Gastroesophageal sphincter (tissue), 4 donors: ENCODE measurements at regions not wholly inside any gene's neighbourhood (a gene's known extent, or its start where the extent isn't known, plus 50 kb on each side); places are given as distances from the start of the nearest gene placed in this dataset.

Experiments used
- ATAC-seq: fragments of 150-250 bp; one replicate; pipeline ENCODE4 v1.9.1; 2016; ENCODE audit warnings: mild to moderate bottlenecking, moderate library complexity
- H3K27ac ChIP-seq, 4 donors: fragments of 200-600 bp; sonication (generic) in 3 of 4; 1 replicate in 3 of 4; 2 replicates in 1 of 4; pipeline ENCODE4 v1.5.1; 2016 to 2019
- H3K27me3 ChIP-seq: fragments of 200-600 bp; sonication (generic); one replicate; pipeline ENCODE4 v1.5.1; 2019
- H3K36me3 ChIP-seq, 2 donors: fragments of 200-600 bp; sonication (generic); one replicate each; pipeline ENCODE4 v1.5.1; 2019; ENCODE audit warnings: control low read depth in 1 of 2
- H3K4me1 ChIP-seq, 3 donors: fragments of 200-600 bp; sonication (generic); 1 replicate in 2 of 3; 2 replicates in 1 of 3; pipeline ENCODE4 v1.5.1; 2016 to 2019; ENCODE audit warnings: control low read depth in 2 of 3
- H3K4me3 ChIP-seq, 2 donors: fragments of 200-600 bp; sonication (generic); one replicate each; pipeline ENCODE4 v1.5.1; 2019; ENCODE audit warnings: mild to moderate bottlenecking in 1 of 2, moderate library complexity in 1 of 2
- H3K9me3 ChIP-seq, 3 donors: fragments of 200-600 bp; sonication (generic); one replicate each; pipeline ENCODE4 v1.5.1; 2017 to 2019; ENCODE audit warnings: control low read depth in 2 of 3
- EP300 ChIP-seq: sonication (generic); formaldehyde crosslinking; IDR thresholded peaks from one replicate; pipeline ENCODE4 v1.6.1; 2017; ENCODE audit warnings: antibody characterized with exemption, mild to moderate bottlenecking
- POLR2A ChIP-seq, 2 donors: fragments of 450-650 bp; IDR thresholded peaks; one replicate each; pipeline ENCODE4 v1.6.1; 2017; ENCODE audit warnings: antibody characterized with exemption in 2 of 2, mild to moderate bottlenecking in 2 of 2, moderate library complexity in 1 of 2
- POLR2AphosphoS5 ChIP-seq: sonication (generic); formaldehyde crosslinking; IDR thresholded peaks from one replicate; pipeline ENCODE4 v1.6.1; 2017; ENCODE audit warnings: antibody characterized with exemption
- WGBS, 2 donors: methylation state at CpG; one replicate each; pipeline ENCODE4 v1.1.5; 2018; ENCODE audit warnings: low coverage in 1 of 2; 5-methylcytosine and 5-hydroxymethylcytosine counted together
- TF ChIP-seq, protein P1 (sequence below), 4 experiments: fragments of 200-600 bp in 2 of 4; fragments of 450-650 bp in 2 of 4; sonication (generic) in 1 of 4; IDR thresholded peaks; one replicate each; pipeline ENCODE4 v1.5.1; 2017 to 2019; ENCODE audit warnings: antibody characterized with exemption in 4 of 4, mild to moderate bottlenecking in 2 of 4, moderate library complexity in 2 of 4

DNA sequence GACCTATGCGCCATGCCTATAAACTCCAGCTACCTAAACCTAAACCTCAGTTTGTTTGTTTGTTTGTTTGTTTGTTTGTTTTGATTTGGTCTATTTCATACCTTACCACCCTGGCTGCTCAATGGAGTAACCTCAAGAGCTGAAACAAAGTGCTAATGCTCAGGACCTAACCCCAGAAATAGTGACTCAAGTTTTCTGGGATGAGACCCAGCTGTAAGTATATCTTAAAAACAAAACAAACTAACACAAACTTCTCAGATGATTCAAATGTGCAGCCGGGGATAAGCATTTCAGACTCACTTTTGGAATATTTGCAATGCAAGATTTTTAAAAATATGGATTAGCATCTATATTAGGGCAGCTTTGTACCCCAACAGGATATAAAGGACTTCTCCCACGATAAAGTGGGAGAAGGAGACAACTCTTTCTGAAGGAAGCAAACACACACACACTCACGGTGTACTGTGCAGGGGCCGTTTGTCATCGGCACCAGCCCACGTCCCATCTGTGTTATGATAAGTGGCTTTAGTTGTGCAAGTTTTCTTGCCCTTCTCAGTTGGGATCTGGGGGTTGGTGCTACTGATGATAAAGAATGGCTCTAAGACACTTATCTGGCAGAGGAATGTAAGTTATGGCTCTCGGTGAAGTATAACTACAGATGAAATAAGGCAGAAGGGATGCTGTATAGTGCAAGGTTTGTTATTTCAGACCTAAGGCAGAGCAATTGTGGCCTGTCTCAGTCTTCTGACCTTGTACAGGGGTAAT lies 516.7 kb upstream of the TMEM132C start:
- TF ChIP-seq POLR2AphosphoS5 = no peak
- no peak for TF ChIP-seq EP300
- TF ChIP-seq, protein P1, sequence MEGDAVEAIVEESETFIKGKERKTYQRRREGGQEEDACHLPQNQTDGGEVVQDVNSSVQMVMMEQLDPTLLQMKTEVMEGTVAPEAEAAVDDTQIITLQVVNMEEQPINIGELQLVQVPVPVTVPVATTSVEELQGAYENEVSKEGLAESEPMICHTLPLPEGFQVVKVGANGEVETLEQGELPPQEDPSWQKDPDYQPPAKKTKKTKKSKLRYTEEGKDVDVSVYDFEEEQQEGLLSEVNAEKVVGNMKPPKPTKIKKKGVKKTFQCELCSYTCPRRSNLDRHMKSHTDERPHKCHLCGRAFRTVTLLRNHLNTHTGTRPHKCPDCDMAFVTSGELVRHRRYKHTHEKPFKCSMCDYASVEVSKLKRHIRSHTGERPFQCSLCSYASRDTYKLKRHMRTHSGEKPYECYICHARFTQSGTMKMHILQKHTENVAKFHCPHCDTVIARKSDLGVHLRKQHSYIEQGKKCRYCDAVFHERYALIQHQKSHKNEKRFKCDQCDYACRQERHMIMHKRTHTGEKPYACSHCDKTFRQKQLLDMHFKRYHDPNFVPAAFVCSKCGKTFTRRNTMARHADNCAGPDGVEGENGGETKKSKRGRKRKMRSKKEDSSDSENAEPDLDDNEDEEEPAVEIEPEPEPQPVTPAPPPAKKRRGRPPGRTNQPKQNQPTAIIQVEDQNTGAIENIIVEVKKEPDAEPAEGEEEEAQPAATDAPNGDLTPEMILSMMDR (IDR thresholded peaks at IDR 0.05) = no peak
- no peak for TF ChIP-seq POLR2A (IDR thresholded peaks at IDR 0.05)
- H3K9me3 ChIP-seq = no peaks in the 10 kb centered on the region
- no peaks in the 10 kb centered on the region for H3K4me1 ChIP-seq
- no peak for ATAC-seq
- no peaks in the 10 kb centered on the region for H3K27me3 ChIP-seq
- no peak overlapping the region for H3K4me3 ChIP-seq
- H3K27ac ChIP-seq = no peak overlapping the region
- no peaks in the 10 kb centered on the region for H3K36me3 ChIP-seq
- 31 to 45% methylated on average over 5 to 6 of the region's 8 CpGs for WGBS, 2 donors

DNA sequence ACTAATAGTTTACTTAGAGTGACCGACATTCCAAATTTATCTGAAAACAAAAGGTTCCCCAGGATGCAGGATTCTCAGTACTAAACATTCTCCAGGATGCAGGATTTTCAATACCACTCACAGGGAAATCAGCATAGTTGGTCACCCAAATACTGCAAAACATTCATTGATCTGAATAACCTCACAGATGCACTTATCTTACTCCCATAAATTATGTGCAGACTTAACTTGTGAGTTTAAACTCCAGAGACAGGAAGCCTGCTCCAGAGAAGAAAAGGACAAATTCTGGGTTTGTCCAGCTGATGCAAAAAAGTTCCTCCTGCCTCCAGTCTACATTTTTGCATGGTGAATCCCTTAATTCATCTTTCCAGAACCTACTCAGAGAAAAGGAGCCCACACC lies 514.2 kb upstream of the TMEM132C start:
- H3K4me1 ChIP-seq = no peaks in the 10 kb centered on the region
- TF ChIP-seq, protein P1 (IDR thresholded peaks at IDR 0.05) = no peak
- TF ChIP-seq POLR2AphosphoS5 = no peak
- TF ChIP-seq EP300 = no peak
- TF ChIP-seq POLR2A (IDR thresholded peaks at IDR 0.05) = no peak
- H3K9me3 ChIP-seq = no peaks in the 10 kb centered on the region
- H3K27me3 ChIP-seq = no peaks in the 10 kb centered on the region
- ATAC-seq = no peak
- H3K36me3 ChIP-seq = no peaks in the 10 kb centered on the region
- H3K27ac ChIP-seq = no peak overlapping the region
- WGBS, 2 donors = 17 to 56% methylated on average over 1 of the region's 1 CpG
- H3K4me3 ChIP-seq = no peak overlapping the region

DNA sequence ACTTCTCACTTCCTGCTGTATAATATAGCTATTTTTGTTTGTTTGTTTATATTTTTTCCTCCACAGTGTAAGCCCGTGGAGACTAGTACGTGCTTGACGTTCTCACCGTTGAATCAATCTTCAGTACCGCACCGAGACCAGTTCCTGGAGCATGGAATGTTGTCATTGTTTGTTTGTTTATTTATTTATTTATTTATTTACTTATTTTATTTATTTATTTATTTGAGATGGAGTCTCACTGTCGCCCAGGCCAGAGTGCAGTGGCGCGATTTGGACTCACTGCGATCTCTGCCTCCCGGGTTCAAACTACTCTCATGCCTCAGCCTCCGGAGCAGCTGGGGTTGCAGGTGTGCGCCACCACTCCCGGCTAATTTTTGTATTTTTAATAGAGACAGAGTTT lies 506.6 kb upstream of the TMEM132C start:
- Histone ChIP-seq H3K36me3 (no peaks in the 10 kb centered on the region), H3K27ac (no peak overlapping the region), H3K9me3 (peaks cover 0 to 4% (median 0%) of the 10 kb centered on the region in 3 donors), H3K4me3 (no peak overlapping the region), H3K4me1 (no peaks in the 10 kb centered on the region), H3K27me3 (no peaks in the 10 kb centered on the region)
- 96% methylated on average over 6 to 14 of the region's 14 CpGs for WGBS, 2 donors
- TF ChIP-seq POLR2A (IDR thresholded peaks at IDR 0.05) (no peak), POLR2AphosphoS5 (no peak), EP300 (no peak)
- TF ChIP-seq, protein P1 (IDR thresholded peaks at IDR 0.05) = no peak
- no peak for ATAC-seq

DNA sequence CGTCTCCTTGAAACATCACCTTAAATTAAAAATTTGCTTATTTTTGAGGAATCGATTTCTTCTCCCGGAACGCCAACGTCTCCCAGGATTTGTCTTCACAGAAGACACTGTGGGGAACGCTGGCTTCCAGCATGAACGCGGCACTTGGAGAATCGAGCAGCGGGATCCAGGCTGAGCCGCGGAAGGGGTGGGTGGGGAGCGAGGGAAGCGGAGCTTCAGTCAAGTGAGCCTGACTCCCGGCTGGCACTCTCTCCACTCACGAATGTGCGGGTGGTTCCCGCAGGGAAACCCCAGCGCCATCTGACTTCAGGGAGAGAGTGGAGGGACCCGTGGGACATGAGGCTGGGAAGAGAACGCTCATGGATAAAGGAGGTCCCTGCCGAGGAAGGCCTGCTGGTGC lies 506.0 kb upstream of the TMEM132C start:
- 93 to 97% methylated on average over 5 to 7 of the region's 22 CpGs for WGBS, 2 donors

More for the DNA sequence above, 506.0 kb upstream of the TMEM132C start:
- no peaks in the 10 kb centered on the region for H3K4me1 ChIP-seq
- H3K9me3 ChIP-seq = peaks cover 0 to 4% (median 0%) of the 10 kb centered on the region in 3 donors
- no peak overlapping the region for H3K27ac ChIP-seq
- ATAC-seq = no peak
- TF ChIP-seq EP300 = no peak
- TF ChIP-seq, protein P1 (IDR thresholded peaks at IDR 0.05) = no peak
- TF ChIP-seq POLR2AphosphoS5 = no peak
- TF ChIP-seq POLR2A (IDR thresholded peaks at IDR 0.05) = no peak
- no peak overlapping the region for H3K4me3 ChIP-seq
- no peaks in the 10 kb centered on the region for H3K27me3 ChIP-seq
- no peaks in the 10 kb centered on the region for H3K36me3 ChIP-seq
